ENCODE measurements at regions not wholly inside any gene's neighbourhood (a gene's known extent, or its start where the extent isn't known, plus 50 kb on each side); places are given as distances from the start of the nearest gene placed in this dataset.

DNA sequence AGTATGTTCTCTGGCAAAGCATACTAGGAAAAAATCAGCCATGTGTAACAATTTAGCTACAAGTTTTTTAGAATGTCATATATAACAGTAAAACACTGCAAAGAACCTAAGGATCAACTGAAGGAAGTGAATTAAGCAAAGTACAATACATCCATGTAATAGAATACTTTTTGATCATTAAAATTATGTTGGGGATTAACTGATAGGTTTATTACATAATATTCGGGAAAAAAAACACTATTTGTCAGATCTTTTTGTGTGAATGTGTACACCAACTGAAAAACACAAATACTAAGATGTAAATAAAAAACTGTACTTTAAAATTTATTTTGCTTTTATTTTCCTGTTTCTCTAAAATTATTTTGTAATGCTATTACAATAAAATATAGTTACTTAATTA, 185.5 kb upstream of the DYNLRB2 start:
- no peak for DNase-seq

DNA sequence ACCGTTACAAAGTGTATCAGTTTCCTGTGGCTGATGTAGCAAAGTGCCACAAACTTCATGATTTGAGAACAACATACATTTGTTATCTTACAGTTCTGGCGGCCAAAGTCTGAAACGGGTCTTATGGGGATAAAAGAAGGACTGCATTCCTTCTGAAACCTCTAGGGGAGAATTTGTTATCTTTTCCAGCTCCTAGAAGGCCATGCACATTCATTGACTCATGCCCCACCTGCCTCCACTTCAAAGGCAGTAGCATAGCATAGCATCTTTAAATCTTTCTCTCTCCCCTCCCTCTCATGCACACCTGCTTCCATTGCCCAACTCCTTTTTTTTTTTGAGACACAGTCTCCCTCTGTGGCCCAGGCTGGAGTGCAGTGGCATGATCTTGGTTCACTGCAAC, 190.7 kb upstream of the DYNLRB2 start:
- no peak for DNase-seq

DNA sequence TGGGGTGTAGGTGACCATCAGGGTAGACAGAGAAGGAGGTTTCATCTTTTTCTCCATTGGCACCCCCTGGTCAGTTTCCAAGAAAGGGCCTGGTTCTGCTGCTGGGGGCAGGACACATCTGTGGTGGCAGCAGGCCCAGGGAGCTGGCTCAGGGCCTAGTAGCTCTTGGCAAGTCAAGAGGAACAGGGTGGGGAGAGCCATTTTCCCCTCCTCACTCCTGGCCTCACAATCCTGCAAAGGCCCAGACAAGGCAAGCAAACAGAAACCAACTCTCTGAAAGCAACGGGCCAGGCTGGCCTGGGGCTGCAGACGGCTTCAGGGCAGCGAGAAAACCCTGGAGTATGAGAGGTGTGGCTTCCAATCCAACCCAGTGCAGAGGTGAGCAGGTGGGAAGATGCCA, 192.9 kb upstream of the DYNLRB2 start:
- no peak for DNase-seq

DNA sequence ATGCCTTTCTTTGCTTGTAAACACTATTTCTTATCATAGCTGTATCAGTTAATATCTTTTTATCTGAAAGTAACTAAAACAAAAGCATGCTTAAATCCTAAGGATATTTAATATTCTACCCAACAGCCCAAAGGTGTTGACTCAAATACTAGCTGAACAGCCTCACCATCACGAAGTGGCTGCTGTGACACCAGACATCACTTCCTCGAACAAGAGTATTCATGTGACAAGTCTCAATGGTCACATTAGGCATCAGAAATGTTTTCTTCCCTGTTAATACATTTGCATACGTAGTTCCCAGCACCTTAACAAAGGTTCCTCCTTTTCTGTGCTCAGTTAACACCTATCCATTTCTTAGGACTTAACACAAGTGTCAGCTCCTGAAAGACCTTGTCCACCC, 193.8 kb upstream of the DYNLRB2 start:
- no peak for DNase-seq

DNA sequence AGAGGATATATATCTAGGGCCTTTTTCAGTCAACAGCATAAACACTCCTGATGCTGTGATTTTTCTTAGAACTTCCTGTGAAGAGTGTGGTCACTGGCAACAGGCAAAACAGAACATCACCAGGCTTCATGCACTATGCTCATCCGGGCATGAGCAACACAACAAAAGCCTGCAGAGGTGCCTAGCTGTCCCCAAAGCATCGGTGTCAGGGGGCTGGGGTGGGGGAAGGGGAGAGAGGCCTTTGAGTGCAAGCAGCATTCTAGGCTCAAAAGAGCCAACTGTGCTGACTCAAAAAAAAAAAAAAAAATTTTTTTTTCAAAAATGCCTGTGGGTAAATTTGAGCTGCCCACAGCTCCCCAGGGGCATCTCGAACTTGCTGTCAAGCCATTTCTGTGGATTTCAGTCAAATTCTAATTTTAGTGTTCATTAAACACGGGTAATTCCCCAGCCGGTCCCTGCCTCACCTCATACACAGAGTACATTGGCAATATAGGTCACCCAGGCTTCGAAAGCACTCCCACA, 194.6 kb upstream of the DYNLRB2 start:
- no peak for DNase-seq

DNA sequence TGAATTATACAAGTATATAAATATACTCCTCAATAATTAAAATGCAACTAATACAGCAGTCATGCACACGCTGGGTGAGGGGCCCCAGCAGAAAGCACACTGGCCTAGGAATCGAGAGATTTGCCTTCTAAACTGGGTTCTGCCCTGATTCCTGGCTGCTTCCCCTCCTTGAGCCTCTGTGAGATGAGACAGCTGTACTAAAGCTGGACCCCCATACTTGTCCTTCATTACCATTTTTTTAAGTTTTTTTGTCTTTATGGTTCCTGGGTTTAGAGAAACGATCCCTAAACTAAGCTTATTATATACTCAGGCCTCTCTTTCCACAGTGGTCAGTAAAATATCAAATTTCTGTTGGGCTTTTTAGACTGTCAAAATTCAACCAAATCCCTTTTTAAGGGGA, 195.1 kb upstream of the DYNLRB2 start:
- DNase-seq, result no peak

DNA sequence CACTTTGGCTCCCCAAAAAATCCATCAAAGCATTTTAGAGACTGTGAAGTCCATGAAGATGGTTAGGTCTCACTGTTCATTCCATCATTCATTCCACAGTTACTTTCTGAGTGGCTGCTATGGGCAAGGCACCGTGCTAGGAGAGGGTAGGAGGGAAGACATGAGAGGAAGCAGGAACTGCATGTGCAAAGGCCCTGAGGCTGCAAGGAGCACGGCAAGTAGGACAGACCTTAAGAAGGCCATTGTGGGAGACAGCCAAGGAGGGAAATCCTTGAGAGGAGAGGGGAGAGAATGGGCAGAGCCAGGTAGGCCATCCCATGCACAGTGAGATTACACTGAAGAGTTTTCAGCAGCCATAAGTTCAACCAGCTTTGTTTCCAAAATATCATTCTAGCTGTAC, 196.2 kb upstream of the DYNLRB2 start:
- DNase-seq, result no peak

DNA sequence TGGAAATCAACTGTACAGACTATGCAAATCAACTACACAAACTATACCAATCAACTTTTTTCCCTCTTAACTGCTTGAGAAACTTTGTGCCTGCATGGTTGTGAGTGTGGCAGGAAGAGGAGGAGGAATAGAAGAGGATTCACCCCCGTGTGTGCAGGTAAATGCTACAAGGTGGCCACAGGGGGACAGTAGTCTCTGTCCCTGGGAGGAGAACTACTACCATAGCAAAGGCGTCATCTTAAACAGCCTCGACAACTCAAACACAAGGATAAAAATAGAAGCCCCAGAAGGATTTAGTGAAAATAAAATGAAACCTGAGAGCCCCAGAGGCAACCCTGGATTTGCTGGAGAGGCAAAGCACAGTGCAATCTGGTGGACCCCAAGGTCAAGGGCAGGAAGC, 199.5 kb upstream of the DYNLRB2 start:
- no peak for DNase-seq

DNA sequence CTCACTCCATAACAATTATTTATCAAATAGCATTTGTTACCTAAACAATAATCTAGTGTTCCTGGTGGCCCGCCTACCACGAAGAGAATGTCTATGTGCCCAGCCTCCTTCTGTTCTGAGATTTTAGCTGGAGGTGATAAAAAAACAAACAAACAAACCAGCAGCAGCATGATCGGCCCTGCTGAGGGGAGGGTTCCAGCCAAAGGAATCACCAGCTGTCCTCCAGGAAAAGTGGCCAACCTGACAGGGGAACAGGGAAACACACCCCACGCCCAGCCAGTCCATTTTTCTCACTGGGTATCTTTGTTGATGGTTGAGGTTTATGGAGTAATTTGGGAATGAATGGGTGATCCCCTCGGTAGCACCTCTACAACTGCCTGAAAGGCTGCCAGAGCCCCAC, 203.0 kb upstream of the DYNLRB2 start:
- no peak for DNase-seq

DNA sequence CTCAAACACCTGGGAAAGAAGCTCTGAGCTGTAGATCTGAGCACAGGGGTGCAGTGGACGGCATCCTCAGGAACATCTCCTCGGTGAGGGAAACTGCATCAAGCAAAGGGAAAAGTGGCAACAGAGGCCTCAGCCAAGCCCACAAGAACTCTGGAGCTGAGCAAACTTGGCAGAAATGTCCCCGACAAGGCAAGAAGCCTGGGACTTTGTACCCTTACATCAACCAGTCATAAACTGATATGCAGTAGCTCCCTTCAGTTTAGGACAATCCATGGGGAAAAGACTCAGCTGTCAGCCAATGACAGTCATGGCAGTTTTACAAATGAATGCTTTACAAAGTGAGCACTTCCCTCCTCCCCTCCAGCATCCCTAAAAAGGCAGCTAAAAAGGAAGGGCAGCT, 210.0 kb upstream of the DYNLRB2 start:
- DNase-seq, result no peak

DNA sequence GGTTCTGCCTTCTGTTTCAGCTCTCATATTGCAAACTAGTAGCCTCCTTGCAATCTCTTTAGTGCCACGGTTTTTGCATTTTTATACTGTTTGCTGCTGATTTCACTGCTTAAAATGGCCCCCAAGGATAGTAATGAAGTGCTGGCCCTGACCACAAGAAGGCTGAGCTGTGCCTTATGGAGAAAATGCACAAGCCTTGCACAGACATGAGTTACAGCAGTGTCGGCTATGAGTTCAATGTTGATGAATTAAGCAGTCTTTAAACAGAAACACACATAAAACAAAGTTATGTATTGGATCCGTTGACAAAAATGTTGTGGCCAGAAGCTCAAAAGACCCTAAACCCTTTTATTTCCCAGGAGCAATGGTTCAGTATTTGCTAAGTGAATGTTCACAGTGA, 210.6 kb upstream of the DYNLRB2 start:
- no peak for DNase-seq

DNA sequence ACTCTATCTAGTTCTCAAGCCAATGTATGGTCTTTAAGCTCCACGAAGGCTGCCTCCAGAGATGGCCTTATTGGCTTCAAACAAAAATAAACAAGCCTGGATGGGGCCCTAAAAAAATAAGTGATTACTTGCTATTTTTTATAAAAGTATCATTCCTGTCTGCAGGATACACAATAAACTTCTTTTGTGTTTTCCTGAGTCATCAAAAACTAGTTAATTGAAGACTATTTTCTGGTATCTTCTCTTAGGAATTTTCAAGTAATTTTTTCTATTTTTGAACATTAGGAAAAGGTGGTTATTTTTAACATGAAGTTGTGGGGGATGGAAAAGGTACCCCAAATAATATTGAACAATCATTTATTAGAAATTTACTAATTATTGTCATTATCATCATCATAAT, 213.1 kb upstream of the DYNLRB2 start:
- DNase-seq, result no peak

DNA sequence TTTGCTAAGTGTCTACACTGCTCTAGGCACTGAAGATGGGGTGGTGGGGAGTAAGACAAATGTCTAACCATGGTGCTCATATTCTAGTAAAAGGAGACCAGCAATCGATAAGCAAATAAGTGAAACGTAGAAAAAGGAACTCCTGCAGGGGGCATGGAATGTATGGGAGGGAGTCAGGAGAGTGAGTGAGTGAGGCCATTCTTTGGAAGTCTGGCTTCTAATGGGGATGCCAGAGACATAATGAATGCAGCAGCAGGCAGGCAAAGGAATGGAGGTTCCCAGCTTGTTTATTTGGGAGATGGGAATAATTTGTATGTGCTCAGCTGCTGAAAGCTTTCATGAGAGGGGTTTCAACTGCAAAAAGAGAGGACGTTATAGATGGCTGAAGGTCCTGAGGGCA, 216.4 kb upstream of the DYNLRB2 start:
- DNase-seq, result no peak

DNA sequence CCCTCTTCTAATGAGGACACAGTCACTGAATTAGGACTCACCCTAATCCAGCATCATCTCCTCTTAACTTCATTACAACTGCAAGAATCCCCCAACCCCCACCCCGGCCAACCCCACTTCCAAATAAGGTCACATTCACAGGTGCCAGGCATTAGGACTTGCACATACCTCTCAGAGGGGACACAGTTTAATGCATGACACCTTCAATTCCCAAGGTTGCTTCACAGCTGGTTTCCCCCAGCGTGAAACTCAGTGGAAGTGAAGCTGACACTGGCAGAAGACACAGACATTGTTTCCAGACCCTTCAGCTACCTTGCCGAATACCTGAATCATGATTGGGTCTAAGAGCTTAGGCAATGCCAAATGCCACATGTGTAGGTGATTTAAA, 217.0 kb upstream of the DYNLRB2 start:
- DNase-seq, result no peak

DNA sequence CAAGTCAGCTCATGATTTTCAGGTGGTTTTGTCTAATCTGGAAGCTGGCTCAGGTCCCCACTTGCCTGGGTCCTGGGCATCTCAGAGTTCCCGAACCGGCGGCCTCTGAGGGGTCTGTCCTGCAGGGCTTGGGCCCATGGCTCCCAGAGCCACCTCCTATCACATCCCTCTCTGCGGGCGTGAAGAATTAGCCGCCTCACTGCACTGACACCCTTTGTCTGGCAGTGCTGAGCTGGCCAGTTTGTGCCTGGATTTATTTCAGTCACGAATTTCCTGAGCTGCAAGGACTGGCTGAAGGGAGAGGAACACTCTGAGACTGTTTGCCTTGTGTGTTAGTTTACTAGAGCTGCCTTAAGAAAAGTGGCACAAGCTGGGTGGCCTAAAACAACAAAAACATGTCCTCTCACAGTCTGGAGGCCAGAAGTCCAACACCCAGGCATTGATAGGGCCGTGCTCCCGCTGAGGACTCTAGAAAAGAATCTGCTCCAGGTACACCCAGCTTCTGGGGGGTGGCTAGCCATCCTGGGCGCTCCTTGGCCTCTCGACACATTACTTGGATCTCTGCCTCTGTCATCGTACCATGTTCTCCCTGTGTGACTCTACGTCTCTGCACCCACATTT, 217.5 kb upstream of the DYNLRB2 start:
- DNase-seq, result no peak

DNA sequence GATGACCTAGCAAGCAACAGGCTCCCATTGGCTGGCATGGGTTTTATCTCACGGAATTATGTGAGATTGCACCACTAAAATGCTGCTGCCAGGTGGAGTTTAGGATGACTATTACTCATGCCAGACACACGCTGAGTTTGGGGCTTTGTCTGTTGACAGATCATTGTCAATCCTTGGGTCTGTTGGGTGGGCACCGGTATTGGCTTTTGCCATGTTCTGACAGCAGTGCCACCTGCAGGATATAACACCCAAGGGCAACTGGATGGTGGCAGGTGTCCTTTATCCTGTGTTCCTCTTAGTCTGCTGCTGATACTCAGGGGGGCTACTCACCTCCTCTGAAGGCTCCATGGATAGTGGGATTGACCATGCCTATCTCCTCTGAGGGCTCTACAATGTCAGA, 221.6 kb upstream of the DYNLRB2 start:
- no peak for DNase-seq

DNA sequence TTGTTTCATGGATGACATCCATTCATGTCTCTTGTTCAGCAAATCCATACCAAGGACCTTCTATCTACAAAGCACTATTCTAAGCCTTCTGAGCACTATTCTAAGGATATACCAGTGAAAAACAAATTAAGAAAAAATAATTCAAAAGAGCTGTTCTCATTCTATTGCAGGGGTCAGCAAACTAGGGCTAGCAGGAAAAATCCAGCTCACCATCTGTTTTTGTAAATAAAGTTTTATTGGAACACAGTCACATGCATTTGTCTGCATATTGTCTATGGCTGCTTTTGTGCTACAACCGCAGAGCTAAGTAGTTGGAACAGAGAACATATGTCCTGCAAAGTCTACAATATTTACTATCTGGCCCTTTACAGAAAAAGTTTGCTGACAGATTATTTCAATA, 222.7 kb upstream of the DYNLRB2 start:
- DNase-seq, result no peak

DNA sequence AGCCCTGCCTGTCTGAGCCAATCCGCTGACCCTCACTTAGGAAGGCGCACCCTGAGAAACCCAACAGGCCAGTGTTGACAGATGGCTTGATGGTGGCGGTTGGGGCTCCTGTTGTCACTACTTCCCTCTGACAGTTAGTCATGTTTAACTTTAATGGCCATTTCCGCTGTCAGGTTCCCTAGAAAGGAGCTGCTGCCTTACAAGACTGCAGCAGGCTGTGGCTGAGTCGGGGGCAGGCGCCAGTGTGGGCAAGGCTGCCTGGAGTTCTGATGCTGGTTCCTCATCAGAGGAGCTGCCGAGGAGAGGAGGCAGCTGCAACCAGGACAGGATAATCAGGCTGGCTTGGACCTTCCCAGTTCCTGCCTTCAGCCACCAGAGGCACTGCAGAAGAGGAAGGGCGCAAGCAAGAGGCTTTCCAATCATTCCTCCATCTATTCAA, 223.2 kb upstream of the DYNLRB2 start:
- DNase-seq, result no peak

DNA sequence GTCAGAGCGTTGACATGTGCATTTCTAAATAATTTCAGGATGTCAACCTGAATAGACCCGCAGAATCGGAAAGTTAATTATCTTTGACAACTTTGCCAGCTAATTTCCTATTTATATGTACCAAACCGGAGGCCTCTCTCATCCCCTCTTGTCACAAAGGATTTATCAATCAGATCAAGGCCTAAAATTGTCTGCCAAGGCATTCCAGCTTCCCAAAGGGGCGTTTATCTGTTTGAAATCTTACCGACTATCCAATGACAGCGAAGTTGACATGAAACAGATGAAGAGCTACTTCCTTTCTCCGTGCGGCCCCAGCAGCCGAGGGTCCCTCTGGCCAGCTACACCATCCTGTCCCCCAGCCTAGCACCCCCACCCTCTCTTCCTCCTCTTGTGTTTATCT, 223.7 kb upstream of the DYNLRB2 start:
- no peak for DNase-seq

DNA sequence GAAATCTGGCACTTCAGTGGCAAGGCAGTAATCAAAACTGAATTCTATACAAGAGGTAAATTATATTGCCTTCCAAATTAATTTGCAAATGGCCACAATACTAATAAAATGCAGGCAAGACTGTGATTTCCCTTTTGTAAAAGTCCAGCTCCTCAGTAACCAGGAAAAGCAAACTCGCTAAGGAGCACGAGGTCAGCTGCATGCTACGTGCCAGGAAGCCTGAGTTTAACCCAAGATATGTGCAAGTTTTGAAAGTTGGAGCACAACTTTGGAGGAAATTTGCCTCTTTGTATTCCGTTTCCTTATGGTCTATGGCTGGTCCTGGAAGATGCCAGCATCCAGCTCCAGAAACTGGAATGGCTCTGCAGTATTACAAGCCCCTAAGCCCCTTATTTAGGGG, 226.8 kb upstream of the DYNLRB2 start:
- DNase-seq, result no peak

DNA sequence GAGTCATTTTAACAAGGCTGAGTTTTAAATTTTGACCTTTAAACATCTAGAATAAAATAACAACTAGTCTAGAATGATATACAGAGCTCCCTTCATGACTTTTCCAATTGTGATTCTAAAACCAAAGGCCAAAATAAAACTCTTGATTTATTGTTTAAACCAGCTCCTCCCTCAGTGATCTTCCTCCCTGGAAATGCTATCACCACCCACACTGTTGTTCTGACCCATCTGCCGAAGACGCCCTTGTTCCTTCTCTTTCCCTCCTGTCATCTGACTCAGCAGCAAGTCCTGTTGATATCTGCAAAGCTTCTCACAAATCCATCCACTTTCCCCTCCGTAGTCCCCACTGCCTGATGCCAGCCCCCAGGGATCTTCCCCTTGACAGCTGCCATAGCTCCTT, 231.6 kb upstream of the DYNLRB2 start:
- no peak for DNase-seq

DNA sequence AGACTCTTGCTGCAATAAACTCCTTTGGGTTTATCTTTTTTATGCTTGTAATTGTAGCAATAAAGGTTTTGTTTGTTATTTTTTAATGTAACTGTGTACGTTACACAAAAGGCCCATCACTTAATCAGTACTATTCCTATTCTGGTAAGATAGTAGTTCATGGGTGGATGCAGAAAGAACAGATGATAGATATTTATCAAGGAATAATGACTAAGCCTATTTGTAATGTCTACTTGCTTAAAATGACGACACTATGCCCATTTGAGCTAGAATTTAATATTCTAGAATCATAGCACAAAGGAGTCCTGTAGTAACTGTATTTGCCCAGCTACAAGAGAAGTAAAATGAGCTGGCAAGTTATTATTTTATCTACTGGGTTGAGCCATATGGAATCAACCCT, 235.4 kb upstream of the DYNLRB2 start:
- no peak for DNase-seq

DNA sequence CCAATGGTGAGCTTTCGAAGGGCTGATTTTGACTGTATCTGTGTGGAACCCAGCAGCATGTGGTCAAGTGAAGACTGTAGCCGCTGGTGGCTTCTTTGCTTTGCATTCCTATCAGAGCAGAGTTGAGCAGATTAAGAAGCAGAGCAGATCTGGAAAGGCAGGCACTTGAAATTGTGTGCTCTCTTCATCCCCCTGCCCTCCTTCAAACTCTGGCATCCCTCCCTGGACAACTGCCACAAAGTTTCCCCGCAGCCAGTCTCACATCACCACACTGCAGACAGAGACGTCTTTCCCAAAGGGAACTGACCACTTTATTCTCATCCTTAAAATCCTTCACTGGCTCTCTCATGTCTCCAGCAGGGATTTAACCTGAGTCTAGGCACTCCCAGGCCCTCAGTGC, 237.1 kb upstream of the DYNLRB2 start:
- no peak for DNase-seq

DNA sequence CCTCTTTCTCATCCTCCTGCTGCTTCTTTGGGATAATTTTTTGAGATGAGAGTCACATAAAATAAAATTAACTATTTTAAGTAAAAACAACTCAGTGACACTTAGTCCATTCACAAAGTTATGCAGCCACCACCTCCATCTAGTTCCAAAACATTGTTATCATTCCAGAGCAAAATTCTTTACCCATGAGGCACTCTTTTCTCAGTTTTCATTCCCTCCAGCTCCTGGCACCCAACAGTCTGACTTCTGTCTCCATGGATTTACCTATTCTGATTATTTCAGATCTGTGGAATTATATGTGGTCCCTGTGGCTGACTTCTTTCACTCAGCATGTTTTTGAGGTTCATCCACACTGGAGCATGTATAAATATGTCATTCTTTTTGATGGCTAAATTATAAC, 239.9 kb upstream of the DYNLRB2 start:
- DNase-seq, result no peak

DNA sequence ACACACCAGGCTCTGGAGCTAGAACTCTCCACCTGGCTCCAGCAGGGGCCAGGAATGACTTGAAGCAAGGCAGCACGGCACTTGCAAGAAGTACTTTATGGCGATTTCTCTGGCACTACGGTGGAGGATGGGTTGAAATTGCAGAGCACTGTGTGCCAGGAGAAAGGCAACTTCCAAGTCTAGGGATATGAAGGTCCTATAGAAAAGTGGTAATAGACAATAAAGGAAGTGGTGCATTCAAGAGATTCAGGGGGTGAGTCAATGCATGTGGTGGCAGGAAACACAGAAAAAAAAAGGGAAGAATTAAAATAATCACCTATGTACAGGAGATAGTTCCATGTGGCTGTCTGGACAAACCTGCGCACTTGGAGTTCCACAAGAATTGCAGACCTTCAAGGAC, 240.3 kb upstream of the DYNLRB2 start:
- no peak for DNase-seq

DNA sequence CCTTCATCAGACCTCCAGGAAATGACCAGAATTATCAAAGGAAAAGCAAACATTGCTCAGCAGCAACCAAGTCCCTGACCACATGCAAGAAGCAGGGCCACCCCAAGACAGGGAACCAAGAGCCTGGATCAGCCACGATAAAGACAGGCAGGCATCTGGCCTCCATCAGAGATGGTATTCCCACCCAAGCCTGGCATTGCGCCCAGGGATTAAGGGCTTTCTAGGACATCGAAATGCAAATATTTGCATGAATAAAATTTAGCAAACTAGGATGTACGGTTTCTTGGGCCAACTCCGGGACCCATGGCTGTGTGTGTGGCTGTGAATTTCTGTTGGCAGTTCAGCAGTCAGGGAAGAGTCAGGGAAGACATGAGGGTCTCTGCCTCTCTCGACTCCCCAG, 241.4 kb upstream of the DYNLRB2 start:
- DNase-seq, result no peak
